Activated CD8-positive, alpha-beta memory T cell treated with anti-CD3 and anti-CD28 coated beads, Interleukin-2, amount 50 U/mL, for 4 hours (primary cell): ENCODE measurements at regions not wholly inside any gene's neighbourhood (a gene's known extent, or its start where the extent isn't known, plus 50 kb on each side); places are given as distances from the start of the nearest gene placed in this dataset.

ENCODE experiments used
- DNase-seq: peaks from one replicate; pipeline ENCODE4 v3.0.0-alpha.2; 2020

GRCh38 chr16:51035110-51035498 is 116.0 kb downstream of the SALL1 start:
- DNase-seq = no peak

DNA sequence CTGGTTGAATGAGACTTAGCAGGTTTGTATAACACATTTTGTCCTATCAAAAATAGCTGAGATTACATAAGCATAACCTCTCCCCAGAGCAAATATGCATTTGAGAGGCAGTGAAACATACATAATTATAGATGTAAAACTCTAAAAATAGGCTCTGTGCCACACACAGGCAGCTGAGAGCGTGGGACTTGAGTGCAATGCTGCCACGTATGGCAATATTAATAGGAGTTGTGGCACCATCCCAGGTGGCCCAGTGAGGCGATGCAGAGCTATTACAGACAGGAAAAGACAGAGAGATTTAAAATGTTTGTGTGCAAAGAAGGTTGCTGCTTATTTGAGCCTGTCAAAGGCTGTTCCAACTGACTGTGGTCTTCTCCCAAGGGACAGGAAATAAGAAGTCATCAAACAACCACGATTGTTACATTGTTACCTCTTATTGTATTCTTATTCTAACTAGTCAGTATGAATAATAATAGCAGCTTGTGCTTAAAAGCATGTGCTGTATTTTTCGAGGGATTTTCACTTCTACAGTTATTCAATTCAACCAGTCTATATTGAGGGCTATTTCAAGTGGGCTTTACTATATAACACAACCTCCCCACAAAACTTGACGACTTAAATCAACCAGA is 116.5 kb downstream of the SALL1 start:
- no peak for DNase-seq

GRCh38 chr16:51031598-51031997 is 119.5 kb downstream of the SALL1 start:
- DNase-seq = no peak

- no peak for DNase-seq
Observed at GRCh38 chr16:51030516-51030915, 120.6 kb downstream of the SALL1 start.

GRCh38 chr16:51025588-51026290 is 125.3 kb downstream of the SALL1 start:
- DNase-seq = no peak

DNA sequence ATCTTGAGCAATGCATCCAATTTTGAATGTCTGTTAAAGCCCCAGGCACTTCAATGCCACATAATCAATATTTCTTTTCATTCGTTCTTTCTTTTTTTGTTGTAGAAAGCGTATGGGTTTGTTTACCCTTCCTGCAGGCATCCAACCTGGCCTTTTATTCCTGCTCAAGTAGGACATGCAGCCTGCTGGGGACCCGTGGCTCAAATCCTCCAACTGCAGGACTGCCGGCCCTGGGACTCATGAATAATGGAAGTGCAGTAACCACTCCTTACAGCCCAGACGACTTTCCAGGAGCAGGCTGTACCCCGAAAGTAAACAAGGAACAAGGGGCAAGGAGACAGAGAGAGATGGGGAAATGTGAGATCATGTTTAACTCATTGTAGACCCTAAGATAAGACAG is 126.4 kb downstream of the SALL1 start:
- no peak for DNase-seq

GRCh38 chr16:51022955-51023354 is 128.1 kb downstream of the SALL1 start:
- no peak for DNase-seq

- no peak for DNase-seq
Observed at GRCh38 chr16:51019617-51020016, 131.5 kb downstream of the SALL1 start.

- no peak for DNase-seq
Observed at GRCh38 chr16:51017969-51018368, 133.1 kb downstream of the SALL1 start.

GRCh38 chr16:51012396-51012795 is 138.7 kb downstream of the SALL1 start:
- DNase-seq = no peak

- no peak for DNase-seq
Observed at GRCh38 chr16:51010817-51011216, 140.3 kb downstream of the SALL1 start.

- no peak for DNase-seq
Observed at GRCh38 chr16:51009813-51010212, 141.3 kb downstream of the SALL1 start.

GRCh38 chr16:51009359-51009758 is 141.7 kb downstream of the SALL1 start:
- DNase-seq = no peak

DNA sequence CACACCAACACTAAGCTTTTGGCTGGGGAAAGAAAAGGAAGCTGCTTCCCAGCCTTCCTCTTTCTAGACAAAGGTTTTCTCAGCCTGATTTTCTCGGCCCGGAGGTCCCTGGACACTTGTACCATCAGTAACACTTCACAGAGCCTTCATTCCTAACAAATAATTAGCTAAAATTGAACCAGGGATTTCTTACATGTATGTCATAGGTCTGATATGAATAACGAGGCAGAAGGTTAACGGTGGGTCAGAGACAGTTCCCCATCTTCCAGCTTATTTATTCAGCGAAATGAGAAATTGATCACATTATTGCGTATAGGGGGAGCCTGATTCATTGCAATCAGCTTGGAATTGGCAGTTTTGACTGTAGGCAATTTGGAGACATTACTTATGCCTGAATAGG is 142.5 kb downstream of the SALL1 start:
- DNase-seq = no peak

GRCh38 chr16:51008037-51008436 is 143.0 kb downstream of the SALL1 start:
- DNase-seq = no peak

- DNase-seq = no peak
Observed at GRCh38 chr16:51003850-51004566, 147.1 kb downstream of the SALL1 start.

- no peak for DNase-seq
Observed at GRCh38 chr16:51002881-51003490, 148.1 kb downstream of the SALL1 start.

- no peak for DNase-seq
Observed at GRCh38 chr16:50999181-50999580, 151.9 kb downstream of the SALL1 start.

DNA sequence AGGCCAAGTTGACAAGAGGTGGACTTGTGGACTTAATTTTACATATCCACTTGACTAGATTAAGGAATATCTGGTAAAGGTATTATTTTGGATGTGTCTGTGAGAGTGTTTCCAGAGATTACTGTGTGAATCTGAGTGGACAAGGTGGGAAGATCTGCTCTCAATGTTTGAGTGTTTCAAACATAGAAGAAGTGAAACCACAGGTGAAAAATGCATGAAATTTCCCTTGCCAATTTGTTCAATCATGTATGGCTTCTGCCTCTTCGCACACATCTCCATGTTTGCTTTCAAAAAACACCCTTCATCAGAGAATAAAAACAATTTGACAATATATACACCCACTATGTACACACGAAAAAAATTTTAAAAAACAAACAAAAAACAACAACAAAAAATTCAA is 152.7 kb downstream of the SALL1 start:
- DNase-seq = no peak

DNA sequence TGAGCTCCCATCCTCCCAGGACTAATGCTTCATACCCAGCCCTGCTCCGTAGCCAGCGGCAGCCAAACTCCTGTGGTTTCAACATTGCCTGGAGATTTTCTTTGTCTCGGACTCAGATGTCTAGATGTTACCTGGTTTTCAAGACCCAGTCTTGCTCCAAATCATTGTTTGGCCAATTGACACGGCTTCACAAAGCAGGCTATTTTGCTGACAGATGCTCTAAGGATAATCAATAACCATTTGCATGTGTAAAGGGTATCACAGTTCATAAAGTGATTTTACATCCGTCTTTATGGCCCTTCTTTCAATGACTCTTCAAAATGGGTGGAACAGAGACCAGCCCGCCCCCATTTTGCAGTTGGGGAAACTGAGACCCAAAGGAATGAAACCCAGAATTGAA is 153.4 kb downstream of the SALL1 start:
- DNase-seq = no peak

- no peak for DNase-seq
Observed at GRCh38 chr16:50996830-50997186, 154.3 kb downstream of the SALL1 start.

GRCh38 chr16:50996166-50996829 is 154.8 kb downstream of the SALL1 start:
- no peak for DNase-seq

- no peak for DNase-seq
Observed at GRCh38 chr16:50994995-50995394, 156.1 kb downstream of the SALL1 start.
